Lower lobe of right lung (tissue), 2 donors: ENCODE measurements at regions not wholly inside any gene's neighbourhood (a gene's known extent, or its start where the extent isn't known, plus 50 kb on each side); places are given as distances from the start of the nearest gene placed in this dataset.

Experiments
- ATAC-seq, 2 donors: fragments of 200-7000 bp; cut with Tn5 transposase; one replicate each; pipeline ENCODE4 v1.9.1; 2020 to 2022; ENCODE audit warnings: mild to moderate bottlenecking in 2 of 2, moderate library complexity in 2 of 2
- DNase-seq: peaks from one replicate; pipeline ENCODE4 v3.0.0-alpha.2; 2020
- H3K27ac ChIP-seq: fragments of 200-600 bp; one replicate; pipeline ENCODE4 v1.8.0; 2022
- H3K27me3 ChIP-seq: fragments of 200-600 bp; one replicate; pipeline ENCODE4 v1.8.0; 2022; ENCODE audit warnings: low read depth
- H3K36me3 ChIP-seq: fragments of 200-600 bp; one replicate; pipeline ENCODE4 v1.8.0; 2022; ENCODE audit warnings: mild to moderate bottlenecking
- H3K4me1 ChIP-seq: fragments of 200-600 bp; one replicate; pipeline ENCODE4 v1.8.0; 2022
- H3K4me3 ChIP-seq: fragments of 200-600 bp; one replicate; pipeline ENCODE4 v1.8.0; 2022; ENCODE audit warnings: mild to moderate bottlenecking
- H3K9me3 ChIP-seq: fragments of 200-600 bp; one replicate; pipeline ENCODE4 v1.8.0; 2022
- intact Hi-C: fragments of 100-400 bp; cut with DNase I; formaldehyde crosslinking; loops from one replicate; pipeline ENCODE4 v1.11.0; 2022
- TF ChIP-seq, protein P1 (sequence below): fragments of 200-600 bp; IDR thresholded peaks from one replicate; pipeline ENCODE4 v1.8.0; 2022; ENCODE audit warnings: antibody characterized with exemption, mild to moderate bottlenecking
- donor health status: DM: no; HTN: yes; CAD: no; lungs with severe emphysema.

DNA sequence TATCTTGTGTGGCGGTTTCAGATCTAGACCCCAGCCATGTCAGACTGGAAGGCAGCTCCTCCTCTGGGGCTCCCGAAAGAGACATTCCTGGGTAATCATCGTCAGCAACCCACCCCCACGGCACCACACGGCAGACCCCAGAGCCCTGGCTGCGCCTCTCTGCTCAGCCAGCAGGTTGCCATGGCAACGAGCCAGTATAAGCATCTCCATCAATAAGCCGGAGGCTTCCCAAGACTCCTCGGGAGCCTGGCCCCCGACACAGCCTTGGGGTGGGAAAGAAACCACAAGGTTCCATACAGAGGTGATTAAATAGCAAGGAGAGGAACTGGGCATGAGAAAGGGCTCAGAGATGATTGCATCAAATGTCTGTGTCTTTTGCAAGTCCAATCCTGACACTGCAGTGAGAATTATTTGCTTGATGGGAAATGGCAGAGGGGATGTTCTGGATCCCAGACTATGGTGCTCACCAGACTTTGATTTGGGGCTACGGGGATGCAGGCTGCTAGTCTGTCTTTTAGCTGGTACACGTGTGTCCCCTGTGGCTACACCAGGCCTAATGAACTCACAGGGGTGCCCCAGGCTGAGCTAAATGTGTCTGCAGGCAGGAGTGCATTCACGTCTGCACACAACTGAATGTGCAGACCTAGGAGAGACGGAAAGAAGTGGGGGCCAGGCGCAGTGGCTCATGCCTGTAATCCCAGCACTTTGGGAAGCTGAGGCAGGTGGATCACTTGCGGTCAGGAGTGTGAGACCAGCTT lies 320.5 kb upstream of the TNRC6C start:
- H3K4me3 ChIP-seq: no peak overlapping the region
- no peaks in the 10 kb centered on the region for H3K4me1 ChIP-seq
- intact Hi-C loops: no loop called here
- TF ChIP-seq, protein P1, sequence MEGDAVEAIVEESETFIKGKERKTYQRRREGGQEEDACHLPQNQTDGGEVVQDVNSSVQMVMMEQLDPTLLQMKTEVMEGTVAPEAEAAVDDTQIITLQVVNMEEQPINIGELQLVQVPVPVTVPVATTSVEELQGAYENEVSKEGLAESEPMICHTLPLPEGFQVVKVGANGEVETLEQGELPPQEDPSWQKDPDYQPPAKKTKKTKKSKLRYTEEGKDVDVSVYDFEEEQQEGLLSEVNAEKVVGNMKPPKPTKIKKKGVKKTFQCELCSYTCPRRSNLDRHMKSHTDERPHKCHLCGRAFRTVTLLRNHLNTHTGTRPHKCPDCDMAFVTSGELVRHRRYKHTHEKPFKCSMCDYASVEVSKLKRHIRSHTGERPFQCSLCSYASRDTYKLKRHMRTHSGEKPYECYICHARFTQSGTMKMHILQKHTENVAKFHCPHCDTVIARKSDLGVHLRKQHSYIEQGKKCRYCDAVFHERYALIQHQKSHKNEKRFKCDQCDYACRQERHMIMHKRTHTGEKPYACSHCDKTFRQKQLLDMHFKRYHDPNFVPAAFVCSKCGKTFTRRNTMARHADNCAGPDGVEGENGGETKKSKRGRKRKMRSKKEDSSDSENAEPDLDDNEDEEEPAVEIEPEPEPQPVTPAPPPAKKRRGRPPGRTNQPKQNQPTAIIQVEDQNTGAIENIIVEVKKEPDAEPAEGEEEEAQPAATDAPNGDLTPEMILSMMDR: no peak
- peaks cover 20% of the 10 kb centered on the region for H3K27me3 ChIP-seq
- no peaks in the 10 kb centered on the region for H3K36me3 ChIP-seq
- no peak overlapping the region for H3K27ac ChIP-seq
- H3K9me3 ChIP-seq: no peaks in the 10 kb centered on the region
- DNase-seq (no peak), ATAC-seq (no peak)

DNA sequence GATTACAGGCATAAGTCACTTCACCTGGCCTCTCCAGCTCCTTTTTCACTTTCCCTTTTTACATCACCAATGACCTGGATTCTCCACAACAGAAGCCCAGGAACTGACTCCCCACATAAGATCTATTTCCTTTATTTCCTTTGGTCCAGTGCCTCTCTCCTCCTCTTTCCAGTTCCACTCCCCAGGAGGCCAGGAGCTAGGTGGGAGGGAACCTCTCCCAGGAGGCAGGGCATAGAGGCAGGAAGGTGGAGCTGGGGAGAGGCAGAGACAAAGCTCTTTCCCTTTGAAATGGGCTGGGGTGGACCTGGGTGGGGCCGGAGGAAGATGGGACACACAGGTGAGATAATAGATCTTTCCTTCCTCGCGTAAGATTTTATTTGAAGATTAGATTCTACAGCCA lies 318.3 kb upstream of the TNRC6C start:
- no peak for ATAC-seq
- intact Hi-C loops: no loop called here
- DNase-seq: no peak
- Histone ChIP-seq H3K4me3 (no peak overlapping the region), H3K4me1 (no peaks in the 10 kb centered on the region), H3K9me3 (no peaks in the 10 kb centered on the region), H3K36me3 (no peaks in the 10 kb centered on the region), H3K27ac (no peak overlapping the region), H3K27me3 (peaks cover 33% of the 10 kb centered on the region)
- TF ChIP-seq, protein P1: no peak

DNA sequence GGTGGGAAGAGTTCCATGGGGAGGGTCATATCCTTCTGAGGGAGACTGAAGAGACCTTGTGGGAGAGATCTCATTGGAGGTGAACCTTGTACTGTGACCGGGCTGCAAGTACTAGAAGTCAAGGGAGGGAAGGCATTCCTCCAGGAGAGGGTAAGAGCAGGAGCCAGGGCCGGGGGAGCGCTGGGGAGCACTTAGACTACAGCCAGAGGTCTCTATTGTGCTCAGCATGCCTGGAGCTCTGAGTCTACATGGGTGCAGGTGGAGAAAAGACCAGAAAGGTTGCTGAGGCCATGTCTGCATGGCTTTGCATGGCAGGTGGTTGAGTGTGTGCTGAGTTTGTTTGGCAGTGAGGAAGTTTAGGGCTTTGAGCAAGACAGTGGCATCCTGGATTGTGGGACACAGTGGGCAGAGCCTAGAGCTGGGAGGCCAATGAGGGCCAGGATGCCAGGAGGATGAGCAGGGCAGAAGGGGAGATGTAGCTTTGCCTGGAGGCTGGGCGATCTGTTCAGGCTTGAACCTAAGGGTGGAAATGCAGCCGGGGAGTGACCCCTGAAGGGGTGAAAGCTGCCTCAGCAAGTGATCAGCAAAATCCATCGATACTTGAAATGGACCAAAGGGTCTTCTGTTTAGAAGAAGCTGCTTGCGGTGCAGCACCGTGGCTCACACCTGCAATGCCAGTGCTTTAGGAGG lies 317.4 kb upstream of the TNRC6C start:
- Histone ChIP-seq H3K4me3 (no peak overlapping the region), H3K36me3 (no peaks in the 10 kb centered on the region), H3K9me3 (no peaks in the 10 kb centered on the region), H3K4me1 (no peaks in the 10 kb centered on the region), H3K27ac (no peak overlapping the region), H3K27me3 (peaks cover 41% of the 10 kb centered on the region)
- DNase-seq (no peak), ATAC-seq (no peak)
- TF ChIP-seq, protein P1: no peak
- intact Hi-C loops: no loop called here

DNA sequence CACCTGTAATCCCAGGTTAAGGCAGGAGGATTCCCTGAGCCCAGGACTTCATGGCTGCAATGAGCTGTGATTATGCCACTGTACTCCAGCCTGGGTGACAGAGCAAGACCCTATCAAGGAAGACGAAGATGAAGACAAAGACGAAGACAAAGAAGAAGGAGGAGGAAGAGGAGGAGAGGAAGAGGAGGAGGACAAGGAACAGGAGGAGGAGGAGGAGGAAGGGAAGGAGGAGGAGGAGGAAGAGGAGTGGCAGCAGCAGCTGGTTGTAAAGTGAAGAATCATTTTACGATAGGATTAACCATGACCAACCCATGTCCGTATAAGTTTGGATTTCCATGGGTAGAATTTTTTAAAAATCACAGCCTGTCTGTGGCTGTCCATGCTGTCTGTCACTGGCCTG lies 316.8 kb upstream of the TNRC6C start:
- no peak overlapping the region for H3K27ac ChIP-seq
- peaks cover 41% of the 10 kb centered on the region for H3K27me3 ChIP-seq
- no peaks in the 10 kb centered on the region for H3K4me1 ChIP-seq
- DNase-seq (no peak), ATAC-seq (no peak)
- no peaks in the 10 kb centered on the region for H3K9me3 ChIP-seq
- H3K4me3 ChIP-seq: no peak overlapping the region
- H3K36me3 ChIP-seq: no peaks in the 10 kb centered on the region
- TF ChIP-seq, protein P1: no peak
- intact Hi-C loops: no loop called here

DNA sequence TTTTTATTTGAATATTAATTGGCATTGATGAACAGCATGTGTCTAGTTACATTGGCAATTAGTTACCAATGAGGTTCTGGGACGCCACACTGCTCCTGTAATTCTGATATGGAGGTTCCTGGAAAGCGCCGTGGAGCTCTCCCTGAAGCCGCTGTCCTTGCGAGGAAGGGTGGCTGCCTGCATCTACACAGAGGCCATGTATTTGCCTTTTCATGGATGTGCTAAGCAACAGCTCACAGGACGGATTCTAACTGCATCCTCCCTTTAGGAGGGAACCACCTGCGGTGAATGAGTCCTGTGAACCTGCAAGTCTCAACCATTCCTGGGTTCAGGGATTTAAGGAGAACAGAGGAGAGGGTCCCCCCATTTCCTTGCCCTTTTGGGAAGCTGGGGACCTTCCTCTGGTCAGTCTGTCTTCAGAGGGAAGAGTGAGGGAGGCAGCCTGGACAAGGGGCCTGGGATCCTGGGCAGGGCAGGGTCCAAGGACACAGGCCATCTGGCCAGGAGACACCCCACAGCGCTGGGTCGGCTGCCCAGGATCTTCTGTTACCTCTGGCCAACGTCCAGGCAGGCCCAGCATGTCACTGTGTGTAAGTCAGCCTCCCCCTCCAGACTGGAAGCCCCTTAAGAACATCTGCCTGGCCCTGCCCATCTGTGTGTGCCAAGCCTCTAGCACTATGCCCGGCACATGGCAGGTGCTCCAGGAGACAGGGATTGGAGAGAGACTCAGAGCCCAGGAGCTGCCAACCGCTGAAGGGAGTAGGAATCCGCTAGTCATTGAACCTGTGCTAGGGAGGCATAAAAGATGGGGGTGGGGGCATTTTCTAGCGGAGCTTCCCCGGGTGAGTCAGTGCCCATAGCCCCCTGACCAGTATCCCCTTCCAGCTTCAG lies 314.1 kb upstream of the TNRC6C start:
- ATAC-seq (no peak), DNase-seq (no peak)
- TF ChIP-seq, protein P1: no peak
- Histone ChIP-seq H3K4me1 (no peaks in the 10 kb centered on the region), H3K4me3 (no peak overlapping the region), H3K36me3 (no peaks in the 10 kb centered on the region), H3K9me3 (no peaks in the 10 kb centered on the region), H3K27ac (no peak overlapping the region), H3K27me3 (peaks cover 22% of the 10 kb centered on the region)
- intact Hi-C loops: no loop called here
